CD4-positive, alpha-beta T cell (primary cell): ENCODE measurements at regions not wholly inside any gene's neighbourhood (a gene's known extent, or its start where the extent isn't known, plus 50 kb on each side); places are given as distances from the start of the nearest gene placed in this dataset.

ENCODE experiments used
- ATAC-seq: fragments of 200-7000 bp; cut with Tn5 transposase; one replicate; pipeline ENCODE4 v1.10.0; 2022; ENCODE audit warnings: mild to moderate bottlenecking; ENCODE audit not compliant: poor library complexity
- CTCF ChIA-PET: fragments of 350-600 bp; sonication (Branson Sonifier 250); formaldehyde crosslinking; loops from one replicate; lab custom pipeline; 2021; ENCODE audit warnings: antibody characterized with exemption, inconsistent platforms; lab: Charles Lee
- POLR2A ChIA-PET: fragments of 350-600 bp; sonication (Branson Sonifier 250); formaldehyde crosslinking; loops from one replicate; lab custom pipeline; 2021; ENCODE audit warnings: antibody characterized with exemption, inconsistent platforms; lab: Charles Lee
- DNase-seq, 14 experiments: peaks; one replicate each; pipeline ENCODE4 v3.0.0-alpha.2; 2013 to 2020; ENCODE audit warnings: mixed read lengths in 2 of 14
- H3K27ac ChIP-seq, 2 donors: one replicate each; pipeline versions ENCODE4 v1.5.1 to v1.7.0; 2013; ENCODE audit warnings: low read length in 2 of 2, low read depth in 1 of 2, mild to moderate bottlenecking in 1 of 2
- H3K27me3 ChIP-seq, 2 experiments: 1 replicate in 1 of 2; 2 replicates in 1 of 2; pipeline versions ENCODE4 v1.6.1 to v1.7.0; 2013; ENCODE audit warnings: low read length in 2 of 2, control low read depth in 1 of 2, mild to moderate bottlenecking in 1 of 2, moderate library complexity in 1 of 2; ENCODE audit not compliant: insufficient read depth in 2 of 2, control insufficient read depth in 1 of 2
- H3K36me3 ChIP-seq: one replicate; pipeline ENCODE4 v1.6.1; 2013; ENCODE audit warnings: low read length, control low read depth; ENCODE audit not compliant: insufficient read depth
- H3K4me1 ChIP-seq: one replicate; pipeline ENCODE4 v1.6.1; 2013; ENCODE audit warnings: low read length, control low read depth; ENCODE audit not compliant: insufficient read depth
- H3K4me3 ChIP-seq: one replicate; pipeline ENCODE4 v1.5.1; 2013; ENCODE audit warnings: mild to moderate bottlenecking, low read length, moderate library complexity
- H3K9me3 ChIP-seq, 2 experiments: 1 replicate in 1 of 2; 2 replicates in 1 of 2; pipeline versions ENCODE4 v1.6.1 to v1.7.0; 2013; ENCODE audit warnings: low read length in 2 of 2, mild to moderate bottlenecking in 2 of 2, control low read depth in 1 of 2, moderate library complexity in 1 of 2; ENCODE audit not compliant: control insufficient read depth in 1 of 2, insufficient read depth in 1 of 2
- H3K27ac Mint-ChIP-seq: one replicate; pipeline ENCODE4 v1.8.0; 2020; ENCODE audit warnings: mixed read lengths
- H3K27me3 Mint-ChIP-seq: one replicate; pipeline ENCODE4 v1.8.0; 2021; ENCODE audit warnings: mixed read lengths
- H3K36me3 Mint-ChIP-seq: one replicate; pipeline ENCODE4 v1.8.0; 2021; ENCODE audit warnings: low read depth, mixed read lengths
- H3K4me1 Mint-ChIP-seq: one replicate; pipeline ENCODE4 v1.8.0; 2021; ENCODE audit warnings: low read depth, mixed read lengths
- H3K4me3 Mint-ChIP-seq: one replicate; pipeline ENCODE4 v1.8.0; 2020; ENCODE audit warnings: mild to moderate bottlenecking, mixed read lengths
- H3K9me3 Mint-ChIP-seq: one replicate; pipeline ENCODE4 v1.8.0; 2020; ENCODE audit warnings: mixed read lengths
- CTCF ChIP-seq: fragments of 200-600 bp; IDR thresholded peaks from one replicate; pipeline ENCODE4 v1.8.0; 2022; ENCODE audit warnings: antibody characterized with exemption, mild to moderate bottlenecking
- intact Hi-C, 2 experiments: fragments of 100-400 bp; cut with DNase I in 1 of 2; cut with micrococcal nuclease in 1 of 2; formaldehyde crosslinking; loops; one replicate each; pipeline versions ENCODE4 v1.15.1 to v1.9.0; 2023 to 2025; cut with DNase I, micrococcal nuclease

GRCh38 chr21:16492892-16493291 lies 763.1 kb downstream of the USP25 start:
- intact Hi-C loops = no loop called here
- DNase-seq (no peak), ATAC-seq (no peak)
- H3K9me3 ChIP-seq = peaks cover 0 to 4% of the 10 kb centered on the region in 2 experiments
- no peak overlapping the region for H3K27ac ChIP-seq
- ChIA-PET CTCF (no interaction called here), POLR2A (no interaction called here)
- no peaks in the 10 kb centered on the region for H3K4me1 ChIP-seq
- no peaks in the 10 kb centered on the region for H3K27me3 ChIP-seq
- Mint-ChIP-seq H3K27me3 (no peaks in the 10 kb centered on the region), H3K9me3 (peaks cover 5% of the 10 kb centered on the region), H3K4me3 (no peak overlapping the region), H3K27ac (no peak overlapping the region), H3K36me3 (no peaks in the 10 kb centered on the region), H3K4me1 (no peaks in the 10 kb centered on the region)
- TF ChIP-seq CTCF = no peak
- no peaks in the 10 kb centered on the region for H3K36me3 ChIP-seq
- H3K4me3 ChIP-seq = no peak overlapping the region

GRCh38 chr21:16496609-16497008 lies 766.8 kb downstream of the USP25 start:
- DNase-seq = no peak
- ATAC-seq = no peak
- H3K27ac ChIP-seq = no peak overlapping the region
- ChIA-PET POLR2A (no interaction called here), CTCF (no interaction called here)
- H3K36me3 Mint-ChIP-seq = no peaks in the 10 kb centered on the region
- intact Hi-C loops = no loop called here
- H3K4me1 Mint-ChIP-seq = no peaks in the 10 kb centered on the region
- no peak for TF ChIP-seq CTCF
- no peaks in the 10 kb centered on the region for H3K4me1 ChIP-seq
- H3K27me3 ChIP-seq = no peaks in the 10 kb centered on the region
- no peak overlapping the region for H3K4me3 ChIP-seq
- H3K9me3 ChIP-seq = peaks cover 0 to 4% of the 10 kb centered on the region in 2 experiments
- no peaks in the 10 kb centered on the region for H3K27me3 Mint-ChIP-seq
- no peak overlapping the region for H3K27ac Mint-ChIP-seq
- H3K9me3 Mint-ChIP-seq = peaks cover 5% of the 10 kb centered on the region
- no peak overlapping the region for H3K4me3 Mint-ChIP-seq
- H3K36me3 ChIP-seq = no peaks in the 10 kb centered on the region

DNA sequence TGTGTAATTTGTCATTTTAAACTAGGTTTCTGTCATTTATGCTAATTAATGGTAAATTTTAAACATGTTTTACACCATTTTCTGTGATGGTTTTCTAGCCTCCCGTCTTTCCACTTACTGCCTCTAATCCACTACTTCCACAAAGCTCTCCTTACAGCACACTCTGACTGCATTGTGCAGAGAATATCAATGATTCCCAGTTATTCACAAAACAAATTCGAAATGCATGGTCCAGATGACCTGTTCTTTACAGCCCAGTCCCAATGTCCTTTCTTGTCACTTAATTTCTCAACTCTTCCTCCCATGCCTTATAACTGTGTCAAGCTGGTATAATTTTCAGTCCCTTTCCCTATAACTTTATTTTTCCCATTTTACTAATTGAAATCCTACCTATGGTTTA lies 770.5 kb downstream of the USP25 start:
- no peak overlapping the region for H3K27ac ChIP-seq
- intact Hi-C loops = no loop called here
- no peaks in the 10 kb centered on the region for H3K9me3 ChIP-seq
- no peaks in the 10 kb centered on the region for H3K36me3 Mint-ChIP-seq
- ChIA-PET POLR2A (no interaction called here), CTCF (no interaction called here)
- H3K4me3 ChIP-seq = no peak overlapping the region
- H3K27ac Mint-ChIP-seq = no peak overlapping the region
- no peak for TF ChIP-seq CTCF
- no peaks in the 10 kb centered on the region for H3K4me1 ChIP-seq
- H3K27me3 ChIP-seq = no peaks in the 10 kb centered on the region
- DNase-seq (no peak), ATAC-seq (no peak)
- no peaks in the 10 kb centered on the region for H3K27me3 Mint-ChIP-seq
- no peak overlapping the region for H3K4me3 Mint-ChIP-seq
- no peaks in the 10 kb centered on the region for H3K4me1 Mint-ChIP-seq
- H3K36me3 ChIP-seq = no peaks in the 10 kb centered on the region
- peaks cover 4% of the 10 kb centered on the region for H3K9me3 Mint-ChIP-seq
